HEK293 (cell line): ENCODE measurements at regions not wholly inside any gene's neighbourhood (a gene's known extent, or its start where the extent isn't known, plus 50 kb on each side); places are given as distances from the start of the nearest gene placed in this dataset.

Experiments used
- CTCF ChIA-PET: fragments of 350-600 bp; formaldehyde crosslinking; extraction: SDS; loops from one replicate; lab custom pipeline; 2021; ENCODE audit warnings: antibody characterized with exemption; lab: Yijun Ruan, JAX
- POLR2A ChIA-PET: fragments of 300-600 bp; formaldehyde crosslinking; extraction: SDS; loops from one replicate; lab custom pipeline; 2020; ENCODE audit warnings: antibody characterized with exemption, inconsistent platforms; lab: Yijun Ruan, JAX
- H3K27ac ChIP-seq: fragments of 200-500 bp; sonication (Bioruptor generic); 2 replicates; pipeline ENCODE4 v1.5.1; 2014; ENCODE audit warnings: low read depth, low read length, control low read depth, inconsistent platforms; ENCODE audit errors: extremely low read depth
- H3K36me3 ChIP-seq, 2 experiments: fragments of 200-500 bp in 1 of 2; sonication (Bioruptor generic) in 1 of 2; 1 replicate in 1 of 2; 2 replicates in 1 of 2; pipeline ENCODE4 v1.5.1; 2014 to 2017; ENCODE audit warnings: inconsistent platforms in 2 of 2, low read length in 2 of 2; ENCODE audit not compliant: control insufficient read depth in 2 of 2, insufficient read depth in 1 of 2
- H3K4me1 ChIP-seq: fragments of 200-500 bp; sonication (Bioruptor generic); 2 replicates; pipeline ENCODE4 v1.5.1; 2014; ENCODE audit warnings: mild to moderate bottlenecking, low read length, inconsistent platforms; ENCODE audit not compliant: control insufficient read depth, insufficient read depth
- H3K4me3 ChIP-seq: 2 replicates; pipeline ENCODE4 v1.5.1; 2011; ENCODE audit warnings: low read depth, mild to moderate bottlenecking, control low read depth, low read length, moderate library complexity
- H3K9me3 ChIP-seq: fragments of 200-500 bp; sonication (Bioruptor generic); 2 replicates; pipeline ENCODE4 v1.5.1; 2014; ENCODE audit warnings: low read depth, low read length, inconsistent platforms; ENCODE audit not compliant: control insufficient read depth, insufficient read depth
- BCL6B ChIP-seq: fragments of 450-650 bp; formaldehyde crosslinking; IDR thresholded peaks from 2 replicates; pipeline ENCODE4 v1.5.1; 2017; ENCODE audit warnings: missing biosample characterization, missing genetic modification characterization
- CTCF ChIP-seq: fragments of 450-650 bp; formaldehyde crosslinking; IDR thresholded peaks from 2 replicates; pipeline ENCODE4 v1.5.1; 2016; ENCODE audit warnings: missing biosample characterization, missing genetic modification characterization
- GLIS2 ChIP-seq: fragments of 450-650 bp; formaldehyde crosslinking; IDR thresholded peaks from 2 replicates; pipeline ENCODE4 v1.5.1; 2016; ENCODE audit warnings: missing biosample characterization, missing genetic modification characterization
- HIC1 ChIP-seq: fragments of 450-650 bp; formaldehyde crosslinking; IDR thresholded peaks from 2 replicates; pipeline ENCODE4 v1.5.1; 2016; ENCODE audit warnings: missing biosample characterization, missing genetic modification characterization
- KLF8 ChIP-seq: fragments of 450-650 bp; formaldehyde crosslinking; IDR thresholded peaks from 2 replicates; pipeline ENCODE4 v1.5.1; 2016; ENCODE audit warnings: missing biosample characterization, missing genetic modification characterization
- OSR2 ChIP-seq: fragments of 450-650 bp; formaldehyde crosslinking; IDR thresholded peaks from 2 replicates; pipeline ENCODE4 v1.5.1; 2016; ENCODE audit warnings: missing biosample characterization, missing genetic modification characterization
- PRDM1 ChIP-seq: fragments of 450-650 bp; formaldehyde crosslinking; IDR thresholded peaks from 2 replicates; pipeline ENCODE4; 2016; ENCODE audit warnings: missing biosample characterization, missing genetic modification characterization
- TRIM28 ChIP-seq: IDR thresholded peaks from 2 replicates; pipeline ENCODE4 v1.6.1; 2011; ENCODE audit warnings: low read length, control low read depth, borderline replicate concordance
- ZFP69B ChIP-seq: fragments of 450-650 bp; formaldehyde crosslinking; IDR thresholded peaks from 2 replicates; pipeline ENCODE4 v1.5.1; 2016; ENCODE audit warnings: missing biosample characterization, missing genetic modification characterization
- ZNF114 ChIP-seq: fragments of 450-650 bp; formaldehyde crosslinking; IDR thresholded peaks from 2 replicates; pipeline ENCODE4 v1.5.0; 2017; ENCODE audit warnings: missing biosample characterization, missing genetic modification characterization
- ZNF174 ChIP-seq: fragments of 450-650 bp; formaldehyde crosslinking; IDR thresholded peaks from 2 replicates; pipeline ENCODE4 v1.5.0; 2017; ENCODE audit warnings: missing biosample characterization, mild to moderate bottlenecking, missing genetic modification characterization
- ZNF175 ChIP-seq: fragments of 450-650 bp; formaldehyde crosslinking; IDR thresholded peaks from 2 replicates; pipeline ENCODE4 v1.5.1; 2016; ENCODE audit warnings: missing biosample characterization, missing genetic modification characterization
- ZNF221 ChIP-seq: fragments of 450-650 bp; formaldehyde crosslinking; IDR thresholded peaks from 2 replicates; pipeline ENCODE4 v1.5.1; 2017; ENCODE audit warnings: missing biosample characterization, missing genetic modification characterization, borderline replicate concordance
- ZNF274 ChIP-seq, 2 experiments: fragments of 200-500 bp in 1 of 2; fragments of 450-650 bp in 1 of 2; sonication (Bioruptor generic) in 1 of 2; formaldehyde crosslinking in 1 of 2; IDR thresholded peaks; 2 replicates each; pipeline versions ENCODE4 v1.5.1 to v1.6.1; 2014 to 2016; ENCODE audit warnings: borderline replicate concordance in 1 of 2, inconsistent platforms in 1 of 2, low read length in 1 of 2, missing biosample characterization in 1 of 2, missing genetic modification characterization in 1 of 2
- ZNF366 ChIP-seq: fragments of 450-650 bp; formaldehyde crosslinking; conservative IDR thresholded peaks from 2 replicates; pipeline ENCODE4 v1.5.1; 2016; ENCODE audit warnings: missing biosample characterization, missing genetic modification characterization
- ZNF398 ChIP-seq: fragments of 450-650 bp; formaldehyde crosslinking; IDR thresholded peaks from 2 replicates; pipeline ENCODE4 v1.5.1; 2017; ENCODE audit warnings: missing biosample characterization, missing genetic modification characterization
- ZNF473 ChIP-seq: fragments of 450-650 bp; formaldehyde crosslinking; IDR thresholded peaks from 2 replicates; pipeline ENCODE4 v1.5.1; 2017; ENCODE audit warnings: missing biosample characterization, missing genetic modification characterization
- ZNF549 ChIP-seq: fragments of 450-650 bp; IDR thresholded peaks from 2 replicates; pipeline ENCODE4 v1.5.1; 2018; ENCODE audit warnings: missing biosample characterization, missing genetic modification characterization, mild to moderate bottlenecking, inconsistent platforms, moderate library complexity
- ZNF639 ChIP-seq: fragments of 450-650 bp; formaldehyde crosslinking; IDR thresholded peaks from 2 replicates; pipeline ENCODE4 v1.5.1; 2016; ENCODE audit warnings: missing biosample characterization, missing genetic modification characterization
- ZNF658 ChIP-seq: fragments of 450-650 bp; formaldehyde crosslinking; IDR thresholded peaks from 2 replicates; pipeline ENCODE4; 2016; ENCODE audit warnings: missing biosample characterization, missing genetic modification characterization
- ZNF692 ChIP-seq: fragments of 450-650 bp; formaldehyde crosslinking; IDR thresholded peaks from 2 replicates; pipeline ENCODE4 v1.5.1; 2016; ENCODE audit warnings: missing biosample characterization, missing genetic modification characterization
- ZNF707 ChIP-seq: fragments of 450-650 bp; formaldehyde crosslinking; IDR thresholded peaks from 2 replicates; pipeline ENCODE4 v1.5.1; 2016; ENCODE audit warnings: missing biosample characterization, missing genetic modification characterization

GRCh38 chr10:25694971-25695370 is 239.1 kb upstream of the MYO3A start (continued):
- TF ChIP-seq ZNF692 (tag by site-specific recombination), result no peak
- TF ChIP-seq, all 188 proteins: peak for 0

- Histone ChIP-seq H3K4me3 (no peak overlapping the region), H3K27ac (no peak overlapping the region), H3K9me3 (no peaks in the 10 kb centered on the region), H3K36me3 (no peaks in the 10 kb centered on the region), H3K4me1 (no peaks in the 10 kb centered on the region)
- POLR2A ChIA-PET, result no interaction called here
- TF ChIP-seq ZFP69B (tag by site-specific recombination), result no peak
- TF ChIP-seq ZNF114 (tag by site-specific recombination), result no peak
- no peak for TF ChIP-seq ZNF366 (tag by site-specific recombination)
- no peak for TF ChIP-seq ZNF274 (IDR thresholded peaks at IDR 0.05; ENCODE audit: low read length)
- no peak for TF ChIP-seq ZNF274 (tag by site-specific recombination; IDR thresholded peaks at IDR 0.05; ENCODE audit: borderline replicate concordance)
- no peak for TF ChIP-seq ZNF175 (tag by site-specific recombination)
- TF ChIP-seq TRIM28, result no peak
- TF ChIP-seq ZNF658 (tag by site-specific recombination), result no peak
- TF ChIP-seq ZNF174, result no peak
- no peak for TF ChIP-seq ZNF398
- CTCF ChIA-PET, result interaction anchor here (0.7 kb wide), 2 partner anchors 17 to 906 kb away, joined by 3 read pairs; no protein-coding TSS in a partner anchor
These were observed 238.4 kb upstream of the MYO3A start for GRCh38 chr10:25695586-25695985.

- Histone ChIP-seq H3K4me1 (no peaks in the 10 kb centered on the region), H3K36me3 (no peaks in the 10 kb centered on the region), H3K4me3 (no peak overlapping the region), H3K9me3 (no peaks in the 10 kb centered on the region), H3K27ac (no peak overlapping the region)
- ChIA-PET CTCF (interaction anchor here (0.5 to 0.7 kb wide), 3 partner anchors 30 to 905 kb away, joined by 3 read pairs; no protein-coding TSS in a partner anchor), POLR2A (no interaction called here)
- TF ChIP-seq ZNF549 (tag by site-specific recombination) (no peak), PRDM1 (no peak), OSR2 (tag by site-specific recombination) (no peak), KLF8 (tag by site-specific recombination) (no peak), ZNF221 (tag by site-specific recombination) (no peak), ZNF639 (tag by site-specific recombination) (no peak), ZNF114 (tag by site-specific recombination) (no peak), HIC1 (tag by site-specific recombination) (no peak), GLIS2 (tag by site-specific recombination) (no peak), ZNF473 (tag by site-specific recombination) (no peak), ZNF707 (no peak), BCL6B (tag by site-specific recombination) (no peak), CTCF (tag by site-specific recombination) (no peak)
These were observed 237.9 kb upstream of the MYO3A start for GRCh38 chr10:25696013-25696708.
